Hepatocyte (in vitro differentiated cells): ENCODE measurements at regions not wholly inside any gene's neighbourhood (a gene's known extent, or its start where the extent isn't known, plus 50 kb on each side); places are given as distances from the start of the nearest gene placed in this dataset.

ENCODE experiments used
- DNase-seq: peaks from one replicate; pipeline ENCODE4 v3.0.0-alpha.2; 2016; ENCODE audit warnings: low spot score
- H2AFZ ChIP-seq: fragments of 200-600 bp; sonication (generic); 2 replicates; pipeline ENCODE4 v1.6.0; 2016; ENCODE audit warnings: antibody characterized with exemption, mild to moderate bottlenecking
- H3K27ac ChIP-seq: fragments of 200-600 bp; sonication (generic); 2 replicates; pipeline ENCODE4 v1.5.1; 2016; ENCODE audit warnings: mild to moderate bottlenecking
- H3K27me3 ChIP-seq: fragments of 200-600 bp; sonication (generic); 2 replicates; pipeline ENCODE4 v1.6.1; 2016
- H3K36me3 ChIP-seq: fragments of 200-600 bp; sonication (generic); replicated peaks from 2 replicates; pipeline ENCODE4 v1.5.1; 2016; ENCODE audit warnings: low read depth; ENCODE audit not compliant: insufficient read depth
- H3K4me1 ChIP-seq: fragments of 200-600 bp; sonication (generic); 2 replicates; pipeline ENCODE4 v1.5.1; 2016; ENCODE audit warnings: mild to moderate bottlenecking, moderate library complexity; ENCODE audit not compliant: insufficient read depth
- H3K4me2 ChIP-seq: fragments of 200-600 bp; sonication (generic); 2 replicates; pipeline ENCODE4 v1.6.0; 2016
- H3K4me3 ChIP-seq: fragments of 200-600 bp; sonication (generic); 2 replicates; pipeline ENCODE4 v1.5.1; 2016; ENCODE audit warnings: mild to moderate bottlenecking
- H3K79me2 ChIP-seq: fragments of 200-600 bp; sonication (generic); 2 replicates; pipeline ENCODE4 v1.6.0; 2017; ENCODE audit warnings: mild to moderate bottlenecking
- H3K9me2 ChIP-seq: fragments of 200-600 bp; sonication (generic); replicated peaks from 2 replicates; pipeline ENCODE4 v1.6.0; 2017; ENCODE audit warnings: mild to moderate bottlenecking; ENCODE audit not compliant: insufficient read depth
- H3K9me3 ChIP-seq: fragments of 200-600 bp; sonication (generic); 2 replicates; pipeline ENCODE4 v1.5.1; 2016; ENCODE audit warnings: low read depth, mild to moderate bottlenecking
- H4K20me1 ChIP-seq: fragments of 200-600 bp; sonication (generic); 2 replicates; pipeline ENCODE4 v1.6.0; 2016; ENCODE audit warnings: mild to moderate bottlenecking; ENCODE audit not compliant: insufficient read depth, poor library complexity, severe bottlenecking
- EZH2 ChIP-seq: fragments of 200-600 bp; sonication (generic); IDR thresholded peaks from 2 replicates; pipeline ENCODE4 v1.6.1; 2016; ENCODE audit warnings: antibody characterized with exemption, mild to moderate bottlenecking, borderline replicate concordance
- EZH2phosphoT487 ChIP-seq: fragments of 200-600 bp; sonication (generic); IDR thresholded peaks from one replicate; pipeline ENCODE4 v1.6.1; 2018; ENCODE audit warnings: antibody characterized with exemption, mild to moderate bottlenecking, low read depth, moderate library complexity; ENCODE audit not compliant: unreplicated experiment, severe bottlenecking
- WGBS: methylation state at CpG from one replicate; pipeline ENCODE4 v1.1.6; 2016; ENCODE audit warnings: low lambda C conversion rate; ENCODE audit errors: missing lambda C conversion rate; 5-methylcytosine and 5-hydroxymethylcytosine counted together
- TF ChIP-seq, protein P1 (sequence below): fragments of 200-600 bp; sonication (generic); IDR thresholded peaks from 2 replicates; pipeline ENCODE4 v1.5.1; 2016; ENCODE audit warnings: antibody characterized with exemption, mild to moderate bottlenecking; ENCODE audit not compliant: poor library complexity

DNA sequence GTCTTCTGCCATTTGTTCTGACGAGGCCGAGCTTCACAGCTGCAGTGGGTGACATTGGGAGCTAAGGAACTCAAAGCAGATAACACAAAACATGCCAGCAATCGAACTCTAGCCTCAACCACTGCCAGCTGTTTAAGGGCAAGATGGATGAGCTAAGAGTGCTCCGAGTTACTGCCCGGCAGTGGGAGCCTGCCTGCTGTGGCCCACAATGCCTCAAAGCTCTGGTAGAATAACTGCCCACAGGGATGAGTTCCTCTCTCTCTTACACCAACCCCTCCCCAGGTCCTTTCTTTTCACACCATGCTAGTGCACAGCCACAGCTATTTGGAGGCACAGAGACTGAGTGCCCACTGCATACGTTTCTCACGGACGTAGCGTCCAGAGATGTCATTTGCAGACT, 330.5 kb downstream of the FGF9 start:
- Histone ChIP-seq H3K4me2 (no peak overlapping the region), H3K36me3 (no peaks in the 10 kb centered on the region), H3K79me2 (no peaks in the 10 kb centered on the region), H3K27me3 (no peaks in the 10 kb centered on the region), H2AFZ (no peak overlapping the region), H3K27ac (no peak overlapping the region), H3K4me1 (no peaks in the 10 kb centered on the region), H3K9me2 (no peaks in the 10 kb centered on the region), H3K4me3 (no peak overlapping the region), H3K9me3 (no peaks in the 10 kb centered on the region), H4K20me1 (no peaks in the 10 kb centered on the region)
- no peak for DNase-seq
- no peak for TF ChIP-seq EZH2
- TF ChIP-seq EZH2phosphoT487: no peak
- TF ChIP-seq, protein P1, sequence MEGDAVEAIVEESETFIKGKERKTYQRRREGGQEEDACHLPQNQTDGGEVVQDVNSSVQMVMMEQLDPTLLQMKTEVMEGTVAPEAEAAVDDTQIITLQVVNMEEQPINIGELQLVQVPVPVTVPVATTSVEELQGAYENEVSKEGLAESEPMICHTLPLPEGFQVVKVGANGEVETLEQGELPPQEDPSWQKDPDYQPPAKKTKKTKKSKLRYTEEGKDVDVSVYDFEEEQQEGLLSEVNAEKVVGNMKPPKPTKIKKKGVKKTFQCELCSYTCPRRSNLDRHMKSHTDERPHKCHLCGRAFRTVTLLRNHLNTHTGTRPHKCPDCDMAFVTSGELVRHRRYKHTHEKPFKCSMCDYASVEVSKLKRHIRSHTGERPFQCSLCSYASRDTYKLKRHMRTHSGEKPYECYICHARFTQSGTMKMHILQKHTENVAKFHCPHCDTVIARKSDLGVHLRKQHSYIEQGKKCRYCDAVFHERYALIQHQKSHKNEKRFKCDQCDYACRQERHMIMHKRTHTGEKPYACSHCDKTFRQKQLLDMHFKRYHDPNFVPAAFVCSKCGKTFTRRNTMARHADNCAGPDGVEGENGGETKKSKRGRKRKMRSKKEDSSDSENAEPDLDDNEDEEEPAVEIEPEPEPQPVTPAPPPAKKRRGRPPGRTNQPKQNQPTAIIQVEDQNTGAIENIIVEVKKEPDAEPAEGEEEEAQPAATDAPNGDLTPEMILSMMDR: no peak
- WGBS: 90% methylated on average over 9 of the region's 9 CpGs

GRCh38 chr13:22002893-22003292, 332.0 kb downstream of the FGF9 start:
- 65% methylated on average over 4 of the region's 4 CpGs for WGBS
- H3K4me2 ChIP-seq: no peak overlapping the region

DNA sequence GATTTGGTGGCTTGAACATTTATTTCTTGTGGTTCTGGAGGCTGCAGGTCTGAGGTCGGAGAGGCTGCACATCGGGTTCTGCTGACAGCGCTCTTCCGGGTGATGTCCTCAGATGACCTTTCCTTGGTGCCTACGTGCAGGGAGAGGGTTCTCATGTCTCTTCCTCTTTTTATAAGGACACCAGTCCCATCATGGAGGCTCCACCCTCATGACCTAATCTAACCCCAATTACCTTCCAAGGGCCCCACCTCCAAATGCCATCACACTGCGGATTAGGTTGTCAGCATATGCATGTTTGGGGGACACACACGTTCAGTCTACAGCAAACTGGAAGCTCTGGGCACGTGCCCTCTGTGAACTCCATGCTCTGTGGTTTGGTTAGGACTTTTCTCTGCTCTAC, 338.6 kb downstream of the FGF9 start:
- Histone ChIP-seq H3K36me3 (no peaks in the 10 kb centered on the region), H3K9me3 (no peaks in the 10 kb centered on the region), H4K20me1 (no peaks in the 10 kb centered on the region), H3K4me1 (peaks cover 11% of the 10 kb centered on the region), H3K27ac (no peak overlapping the region), H3K9me2 (no peaks in the 10 kb centered on the region), H3K4me2 (no peak overlapping the region), H3K79me2 (no peaks in the 10 kb centered on the region), H3K27me3 (no peaks in the 10 kb centered on the region), H3K4me3 (no peak overlapping the region), H2AFZ (no peak overlapping the region)
- TF ChIP-seq EZH2phosphoT487: no peak
- no peak for TF ChIP-seq EZH2
- TF ChIP-seq, protein P1: no peak
- WGBS: 94% methylated on average over 8 of the region's 8 CpGs
- DNase-seq: no peak

More at GRCh38 chr13:22002893-22003292, 332.0 kb downstream of the FGF9 start:
- Histone ChIP-seq H4K20me1 (no peaks in the 10 kb centered on the region), H3K27ac (no peak overlapping the region), H3K79me2 (no peaks in the 10 kb centered on the region), H3K4me3 (no peak overlapping the region), H3K27me3 (no peaks in the 10 kb centered on the region), H3K4me1 (no peaks in the 10 kb centered on the region), H3K9me3 (no peaks in the 10 kb centered on the region), H3K9me2 (no peaks in the 10 kb centered on the region), H2AFZ (no peak overlapping the region), H3K36me3 (no peaks in the 10 kb centered on the region)
- TF ChIP-seq EZH2: no peak
- TF ChIP-seq EZH2phosphoT487: no peak
- TF ChIP-seq, protein P1: no peak
- no peak for DNase-seq

DNA sequence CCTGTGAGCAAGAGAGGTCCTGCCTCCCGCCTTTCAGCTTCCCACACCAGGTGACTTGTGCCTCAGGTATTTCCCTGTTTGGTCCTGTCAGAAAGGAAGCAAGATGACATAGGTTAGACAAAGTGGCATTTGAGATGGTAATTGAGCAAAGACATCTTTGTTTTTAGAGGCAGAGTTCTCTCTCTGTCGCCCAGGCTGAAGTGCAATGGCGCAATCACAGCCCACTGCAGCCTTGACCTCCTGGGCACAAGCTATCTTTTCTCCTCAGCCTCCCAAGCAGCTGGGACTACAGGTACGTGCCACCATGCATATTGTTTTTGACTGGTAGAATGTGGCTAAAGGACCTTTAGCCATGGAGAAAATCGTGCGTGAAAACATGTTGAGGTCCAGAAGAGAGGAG, 339.1 kb downstream of the FGF9 start:
- no peak for DNase-seq
- Histone ChIP-seq H3K4me1 (peaks cover 11% of the 10 kb centered on the region), H3K27ac (no peak overlapping the region), H4K20me1 (no peaks in the 10 kb centered on the region), H2AFZ (no peak overlapping the region), H3K36me3 (no peaks in the 10 kb centered on the region), H3K27me3 (no peaks in the 10 kb centered on the region), H3K4me3 (no peak overlapping the region), H3K9me2 (no peaks in the 10 kb centered on the region), H3K79me2 (no peaks in the 10 kb centered on the region), H3K9me3 (no peaks in the 10 kb centered on the region), H3K4me2 (no peak overlapping the region)
- TF ChIP-seq, protein P1: no peak
- no peak for TF ChIP-seq EZH2
- TF ChIP-seq EZH2phosphoT487: no peak
- 89% methylated on average over 6 of the region's 6 CpGs for WGBS
